ENCODE measurements at regions not wholly inside any gene's neighbourhood (a gene's known extent, or its start where the extent isn't known, plus 50 kb on each side); places are given as distances from the start of the nearest gene placed in this dataset.

DNA sequence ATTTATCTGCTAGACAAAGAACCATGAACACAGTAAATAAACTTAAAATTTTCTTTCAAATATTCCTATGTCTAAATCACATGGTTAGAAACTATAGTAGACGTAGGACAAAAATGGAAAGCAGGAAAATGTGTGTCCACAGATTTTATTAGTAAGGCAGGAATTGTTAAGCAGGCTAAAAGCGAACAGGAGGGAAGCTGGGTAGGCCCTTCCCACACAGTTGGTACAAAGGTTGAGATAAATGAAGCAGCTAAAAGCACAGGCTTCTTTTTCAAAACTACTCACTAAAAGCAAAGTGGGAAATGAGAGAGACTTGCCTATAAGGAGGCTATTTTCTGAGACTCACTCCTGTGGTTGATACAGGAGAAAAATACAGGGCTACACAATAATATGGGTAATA is 108.1 kb upstream of the PABPC4L start:
- DNase-seq: no peak

- DNase-seq: no peak
Measured at GRCh38 chr4:134308910-134309309, 107.3 kb upstream of the PABPC4L start.

GRCh38 chr4:134298313-134298712 is 96.7 kb upstream of the PABPC4L start:
- no peak for DNase-seq

DNA sequence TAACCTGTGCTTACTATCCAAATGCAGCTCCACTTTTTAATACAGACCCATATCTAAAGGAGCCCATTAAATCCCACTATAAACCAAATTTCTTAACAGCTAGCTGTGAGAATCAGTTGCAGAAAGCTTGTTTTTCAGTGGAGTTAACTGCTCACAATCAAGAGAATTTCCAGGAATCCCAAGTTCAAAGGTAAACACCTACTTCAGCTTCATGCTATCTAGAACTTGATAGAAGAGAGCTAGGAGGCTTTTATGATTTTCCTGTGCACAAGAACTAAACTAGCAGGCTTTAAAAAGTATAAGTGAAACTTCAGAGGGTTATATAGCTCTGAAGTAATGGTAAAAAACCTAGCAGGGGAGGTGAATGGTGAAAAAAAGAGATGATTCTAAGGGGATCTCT is 96.2 kb upstream of the PABPC4L start:
- DNase-seq: no peak

GRCh38 chr4:134282680-134283079 is 81.1 kb upstream of the PABPC4L start:
- DNase-seq: no peak

DNA sequence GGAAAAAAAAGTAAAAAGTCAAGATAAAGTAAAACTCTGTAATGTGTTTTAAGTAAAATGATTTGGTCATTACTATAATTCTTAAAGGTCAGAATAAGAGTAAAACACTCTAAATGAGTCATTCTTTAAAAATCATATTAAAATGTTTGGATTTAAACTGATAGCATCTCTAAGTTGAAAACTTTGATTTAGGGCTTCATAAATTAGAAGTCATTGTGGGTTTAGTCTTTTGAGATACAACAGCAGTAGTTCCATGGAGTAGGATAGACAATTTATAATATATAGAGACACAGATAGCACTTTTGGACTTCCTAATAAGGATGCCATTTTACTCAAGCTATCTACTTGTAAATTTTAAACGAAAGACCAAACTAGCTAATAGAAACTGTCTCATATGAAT is 77.1 kb upstream of the PABPC4L start:
- DNase-seq: no peak

DNA sequence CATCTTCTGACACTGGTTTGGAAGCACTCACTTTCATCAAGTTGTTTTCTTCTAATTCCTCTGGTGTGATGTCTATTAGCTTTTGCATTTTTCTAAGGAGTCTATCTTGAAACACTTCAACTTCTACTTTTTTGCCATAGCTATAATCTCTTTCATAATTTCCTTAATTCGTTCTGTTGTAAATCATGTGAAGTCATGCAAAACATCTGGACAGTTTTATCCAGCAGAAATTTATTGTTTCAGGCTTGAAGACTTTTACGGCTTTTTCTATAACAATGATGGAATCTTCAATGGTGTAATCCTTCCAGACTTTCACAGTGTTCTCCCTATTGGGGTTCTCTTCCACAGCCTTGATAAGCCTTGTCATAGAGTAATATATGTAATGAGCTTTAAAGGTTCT is 74.9 kb upstream of the PABPC4L start:
- no peak for DNase-seq

- no peak for DNase-seq
Measured at GRCh38 chr4:134260126-134260525, 58.5 kb upstream of the PABPC4L start.
